H1 (cell line): ENCODE measurements at regions not wholly inside any gene's neighbourhood (a gene's known extent, or its start where the extent isn't known, plus 50 kb on each side); places are given as distances from the start of the nearest gene placed in this dataset.

Experiments
- CTCF ChIA-PET: fragments of 300-600 bp; sonication (Branson Sonifier 250); formaldehyde crosslinking; loops from one replicate; lab custom pipeline; 2021; ENCODE audit not compliant: partially characterized antibody; lab: Charles Lee
- POLR2A ChIA-PET: fragments of 300-600 bp; sonication (Branson Sonifier 250); formaldehyde crosslinking; loops from one replicate; lab custom pipeline; 2021; ENCODE audit warnings: inconsistent platforms; ENCODE audit not compliant: partially characterized antibody; lab: Charles Lee
- DNase-seq, 2 experiments: peaks; one replicate each; pipeline versions ENCODE4 v3.0.0 to v3.0.0-alpha.2; 2010 to 2022; ENCODE audit warnings: low spot score in 2 of 2, low read depth in 1 of 2, mixed read lengths in 1 of 2
- FAIRE-seq: peaks from 2 replicates; lab custom pipeline; 2011; peaks lifted over from hg19 to GRCh38; lab: Jason Lieb, UNC
- H2AFZ ChIP-seq: 2 replicates; pipeline ENCODE4 v1.8.1; 2012; ENCODE audit warnings: low read length, inconsistent platforms
- H2AK5ac ChIP-seq: 2 replicates; pipeline ENCODE4 v1.6.1; 2013; ENCODE audit warnings: low read depth, low read length
- H2BK120ac ChIP-seq: replicated peaks from 2 replicates; pipeline ENCODE3; 2013; ENCODE audit warnings: low read depth, low read length, inconsistent platforms
- H2BK12ac ChIP-seq: 2 replicates; pipeline ENCODE4 v1.6.1; 2013; ENCODE audit warnings: low read depth, low read length
- H2BK15ac ChIP-seq: 2 replicates; pipeline ENCODE4 v1.6.1; 2013; ENCODE audit warnings: low read length
- H2BK20ac ChIP-seq: 2 replicates; pipeline ENCODE4 v1.6.1; 2013; ENCODE audit warnings: low read length
- H2BK5ac ChIP-seq: 2 replicates; pipeline ENCODE4 v1.6.1; 2013; ENCODE audit warnings: low read depth, low read length
- H3K14ac ChIP-seq: 2 replicates; pipeline ENCODE4 v1.6.1; 2013; ENCODE audit warnings: inconsistent platforms; ENCODE audit not compliant: insufficient read length
- H3K18ac ChIP-seq: 2 replicates; pipeline ENCODE4 v1.6.1; 2013; ENCODE audit warnings: low read length; ENCODE audit errors: extremely low read depth
- H3K23ac ChIP-seq: 2 replicates; pipeline ENCODE4 v1.6.1; 2013; ENCODE audit warnings: inconsistent platforms; ENCODE audit not compliant: insufficient read length
- H3K23me2 ChIP-seq: 2 replicates; pipeline ENCODE4 v1.6.1; 2013; ENCODE audit warnings: low read depth, low read length
- H3K27ac ChIP-seq: 2 replicates; pipeline ENCODE4 v1.6.1; 2011; ENCODE audit warnings: low read depth, low read length, inconsistent platforms
- H3K27me3 ChIP-seq, 4 experiments: replicated peaks in 1 of 4; 1 replicate in 1 of 4; 2 replicates in 3 of 4; pipeline versions ENCODE4 v1.6.1 to v1.8.1; 2011 to 2013; ENCODE audit warnings: low read length in 3 of 4, mild to moderate bottlenecking in 3 of 4, inconsistent platforms in 2 of 4, mixed read lengths in 2 of 4, moderate library complexity in 1 of 4; ENCODE audit not compliant: control insufficient read depth in 3 of 4, insufficient read depth in 3 of 4; ENCODE audit errors: extremely low read depth in 1 of 4
- H3K36me3 ChIP-seq, 4 experiments: 2 replicates each; pipeline versions ENCODE4 v1.6.1 to v1.8.1; 2011 to 2013; ENCODE audit warnings: mild to moderate bottlenecking in 4 of 4, low read length in 3 of 4, moderate library complexity in 2 of 4, control low read depth in 1 of 4, inconsistent platforms in 1 of 4; ENCODE audit not compliant: insufficient read depth in 4 of 4, control insufficient read depth in 2 of 4
- H3K4ac ChIP-seq: replicated peaks from 2 replicates; pipeline ENCODE3; 2013; ENCODE audit warnings: low read length, low read depth, mixed read lengths, inconsistent platforms; ENCODE audit not compliant: insufficient read length
- H3K4me1 ChIP-seq, 4 experiments: replicated peaks in 1 of 4; 1 replicate in 1 of 4; 2 replicates in 3 of 4; pipeline versions ENCODE4 v1.6.1 to v1.8.1; 2011 to 2013; ENCODE audit warnings: low read length in 3 of 4, inconsistent platforms in 2 of 4, mixed read lengths in 1 of 4; ENCODE audit not compliant: insufficient read depth in 4 of 4, control insufficient read depth in 3 of 4
- H3K4me2 ChIP-seq, 2 experiments: 2 replicates each; pipeline versions ENCODE4 v1.6.1 to v1.8.1; 2011 to 2013; ENCODE audit warnings: low read depth in 2 of 2, low read length in 2 of 2, control low read depth in 1 of 2, inconsistent platforms in 1 of 2, mild to moderate bottlenecking in 1 of 2; ENCODE audit not compliant: insufficient read depth in 1 of 2
- H3K4me3 ChIP-seq, 4 experiments: fragments of 200-600, 300-600 bp in 1 of 4; sonication (generic), shearing (Covaris generic), sonication (Bioruptor Twin) in 1 of 4; 2 replicates each; pipeline versions ENCODE4 v1.5.1 to v1.8.1; 2011 to 2016; ENCODE audit warnings: low read length in 4 of 4, low read depth in 3 of 4, control low read depth in 2 of 4, inconsistent platforms in 2 of 4, mild to moderate bottlenecking in 2 of 4, mixed read lengths in 1 of 4, moderate library complexity in 1 of 4; ENCODE audit not compliant: insufficient read depth in 2 of 4; ENCODE audit errors: extremely low read depth in 1 of 4
- H3K56ac ChIP-seq: replicated peaks from 2 replicates; pipeline ENCODE3; 2013; ENCODE audit warnings: low read depth, mild to moderate bottlenecking, mixed read lengths, low read length, inconsistent platforms; ENCODE audit not compliant: insufficient read length
- H3K79me1 ChIP-seq: 2 replicates; pipeline ENCODE4 v1.6.1; 2013; ENCODE audit warnings: low read depth, low read length, control low read depth
- H3K79me2 ChIP-seq, 2 experiments: 2 replicates each; pipeline versions ENCODE4 v1.6.1 to v1.8.1; 2012 to 2013; ENCODE audit warnings: low read length in 2 of 2, mild to moderate bottlenecking in 2 of 2, inconsistent platforms in 1 of 2; ENCODE audit not compliant: insufficient read depth in 2 of 2, control insufficient read depth in 1 of 2
- H3K9ac ChIP-seq, 4 experiments: replicated peaks in 1 of 4; 1 replicate in 1 of 4; 2 replicates in 3 of 4; pipeline versions ENCODE4 v1.6.1 to v1.8.1; 2011 to 2013; ENCODE audit warnings: low read depth in 3 of 4, low read length in 3 of 4, control low read depth in 2 of 4, mild to moderate bottlenecking in 2 of 4, moderate library complexity in 2 of 4, inconsistent platforms in 1 of 4; ENCODE audit errors: extremely low read depth in 1 of 4
- H3K9me3 ChIP-seq, 2 experiments: 2 replicates each; pipeline versions ENCODE4 v1.6.1 to v1.8.1; 2012 to 2013; ENCODE audit warnings: mild to moderate bottlenecking in 2 of 2, moderate library complexity in 2 of 2, control low read depth in 1 of 2, inconsistent platforms in 1 of 2, low read depth in 1 of 2, low read length in 1 of 2, mixed read lengths in 1 of 2; ENCODE audit not compliant: insufficient read depth in 2 of 2
- H4K20me1 ChIP-seq, 2 experiments: replicated peaks in 1 of 2; 2 replicates each; pipeline versions ENCODE3 to v1.8.1; 2011 to 2013; ENCODE audit warnings: inconsistent platforms in 2 of 2, low read length in 2 of 2, mild to moderate bottlenecking in 1 of 2; ENCODE audit not compliant: insufficient read depth in 2 of 2, control insufficient read depth in 1 of 2
- H4K5ac ChIP-seq: 2 replicates; pipeline ENCODE4 v1.6.1; 2013; ENCODE audit warnings: low read length, low read depth, mixed read lengths, inconsistent platforms; ENCODE audit not compliant: insufficient read length
- H4K8ac ChIP-seq: 2 replicates; pipeline ENCODE4 v1.8.0; 2013; ENCODE audit warnings: mild to moderate bottlenecking, moderate library complexity, low read length, inconsistent platforms; ENCODE audit not compliant: insufficient read depth; ENCODE audit errors: extremely low read depth
- H4K91ac ChIP-seq: replicated peaks from 2 replicates; pipeline ENCODE3; 2013; ENCODE audit warnings: low read length, mixed read lengths, inconsistent platforms; ENCODE audit not compliant: insufficient read length
- ATF3 ChIP-seq: IDR thresholded peaks from 2 replicates; pipeline ENCODE4 v1.6.1; 2011; ENCODE audit warnings: low read depth, mild to moderate bottlenecking, low read length; ENCODE audit not compliant: insufficient read depth
- CBX8 ChIP-seq: fragments of 300-800, 300-1000 bp; sonication (generic); IDR thresholded peaks from 2 replicates; pipeline ENCODE4 v1.7.1; 2016; ENCODE audit warnings: low read depth, low read length, borderline replicate concordance
- CEBPB ChIP-seq: IDR thresholded peaks from 2 replicates; pipeline ENCODE4 v1.6.1; 2012; ENCODE audit warnings: low read depth, low read length
- EP300 ChIP-seq, 2 experiments: IDR thresholded peaks; 1 replicate in 1 of 2; 2 replicates in 1 of 2; pipeline ENCODE4 v1.6.1; 2011 to 2012; ENCODE audit warnings: low read depth in 2 of 2, low read length in 2 of 2, mild to moderate bottlenecking in 2 of 2, borderline replicate concordance in 1 of 2, inconsistent platforms in 1 of 2, moderate library complexity in 1 of 2
- KDM4A ChIP-seq: IDR thresholded peaks from one replicate; pipeline ENCODE4 v1.7.1; 2012; ENCODE audit warnings: low read depth, mild to moderate bottlenecking, moderate library complexity, low read length, inconsistent platforms; ENCODE audit not compliant: severe bottlenecking
- MAFK ChIP-seq: IDR thresholded peaks from 2 replicates; pipeline ENCODE4 v1.6.1; 2012; ENCODE audit warnings: low read depth, mild to moderate bottlenecking, improper control_type of control experiment, low read length
- RXRA ChIP-seq: IDR thresholded peaks from 2 replicates; pipeline ENCODE4 v1.6.1; 2011; ENCODE audit warnings: low read depth, mild to moderate bottlenecking, low read length, moderate library complexity; ENCODE audit not compliant: insufficient read depth
- SIRT6 ChIP-seq: IDR thresholded peaks from one replicate; pipeline ENCODE4 v1.7.1; 2012; ENCODE audit warnings: low read length, inconsistent platforms
- SP1 ChIP-seq: IDR thresholded peaks from 2 replicates; pipeline ENCODE4 v1.6.1; 2011; ENCODE audit warnings: low read depth, low read length
- SRF ChIP-seq: IDR thresholded peaks from 2 replicates; pipeline ENCODE4 v1.6.1; 2011; ENCODE audit warnings: mild to moderate bottlenecking, low read depth, low read length, moderate library complexity
- TBP ChIP-seq: IDR thresholded peaks from 2 replicates; pipeline ENCODE4 v1.6.1; 2011; ENCODE audit warnings: low read depth, low read length, improper control_type of control experiment
- WGBS, 2 experiments: shearing (Covaris generic) in 1 of 2; methylation state at CpG; one replicate each; pipeline versions ENCODE4 v1.1.6 to v1.1.7; 2013 to 2015; ENCODE audit warnings: low lambda C conversion rate in 2 of 2, mixed read lengths in 2 of 2, inconsistent platforms in 1 of 2, low coverage in 1 of 2, missing lambda C conversion rate in 1 of 2; ENCODE audit not compliant: insufficient replicate concordance in 2 of 2, insufficient coverage in 1 of 2, insufficient read length in 1 of 2; ENCODE audit errors: extremely low coverage in 1 of 2, missing lambda C conversion rate in 1 of 2; 5-methylcytosine and 5-hydroxymethylcytosine counted together
- TF ChIP-seq, protein P1 (sequence below), 3 experiments: IDR thresholded peaks; 1 replicate in 2 of 3; 2 replicates in 1 of 3; pipeline versions ENCODE4 v1.5.1 to v1.6.1; 2011; ENCODE audit warnings: low read length in 3 of 3, mild to moderate bottlenecking in 3 of 3, inconsistent platforms in 2 of 3, low read depth in 1 of 3, moderate library complexity in 1 of 3; ENCODE audit not compliant: insufficient read depth in 1 of 3; ENCODE audit errors: control extremely low read depth in 1 of 3

GRCh38 chr2:83376731-83377130, 1082.3 kb downstream of the SUCLG1 start:
- POLR2A ChIA-PET: no interaction called here
- Histone ChIP-seq H2AK5ac (no peak overlapping the region), H3K27ac (no peak overlapping the region), H2BK5ac (no peak overlapping the region), H2BK20ac (no peak overlapping the region), H3K4ac (no peak overlapping the region), H3K23me2 (no peaks in the 10 kb centered on the region), H3K79me1 (no peaks in the 10 kb centered on the region), H3K18ac (no peak overlapping the region), H2BK12ac (no peak overlapping the region), H3K23ac (no peak overlapping the region), H3K56ac (no peak overlapping the region), H3K14ac (no peak overlapping the region), H4K91ac (no peak overlapping the region), H3K4me3 (no peak overlapping the region), H3K79me2 (no peaks in the 10 kb centered on the region), H3K36me3 (peaks cover 0 to 6% (median 0%) of the 10 kb centered on the region in 4 experiments; a peak in 1 of 8 replicates), H2BK120ac (no peak overlapping the region), H3K4me1 (no peaks in the 10 kb centered on the region), H4K5ac (no peak overlapping the region), H3K4me2 (no peak overlapping the region), H3K27me3 (no peaks in the 10 kb centered on the region), H2AFZ (no peak overlapping the region), H3K9ac (no peak overlapping the region), H2BK15ac (no peak overlapping the region), H4K20me1 (no peaks in the 10 kb centered on the region), H4K8ac (no peak overlapping the region), H3K9me3 (peaks cover 9 to 11% of the 10 kb centered on the region in 2 experiments)
- DNase-seq: no peak
- CTCF ChIA-PET: no interaction called here
- no peak for FAIRE-seq
- WGBS, 2 experiments: 95% methylated on average over 2 of the region's 2 CpGs; no CpG with 5 or more reads in 1 of the 2 experiments
- no peak for TF ChIP-seq SRF
- TF ChIP-seq SP1: no peak
- TF ChIP-seq EP300 (IDR thresholded peaks at IDR 0.05; ENCODE audit: borderline replicate concordance in 1 of 2, low read depth in 2 of 2, low read length in 2 of 2): no peak
- no peak for TF ChIP-seq RXRA
- no peak for TF ChIP-seq CEBPB
- no peak for TF ChIP-seq KDM4A
- no peak for TF ChIP-seq CBX8
- TF ChIP-seq TBP: no peak
- no peak for TF ChIP-seq SIRT6
- TF ChIP-seq, protein P1, sequence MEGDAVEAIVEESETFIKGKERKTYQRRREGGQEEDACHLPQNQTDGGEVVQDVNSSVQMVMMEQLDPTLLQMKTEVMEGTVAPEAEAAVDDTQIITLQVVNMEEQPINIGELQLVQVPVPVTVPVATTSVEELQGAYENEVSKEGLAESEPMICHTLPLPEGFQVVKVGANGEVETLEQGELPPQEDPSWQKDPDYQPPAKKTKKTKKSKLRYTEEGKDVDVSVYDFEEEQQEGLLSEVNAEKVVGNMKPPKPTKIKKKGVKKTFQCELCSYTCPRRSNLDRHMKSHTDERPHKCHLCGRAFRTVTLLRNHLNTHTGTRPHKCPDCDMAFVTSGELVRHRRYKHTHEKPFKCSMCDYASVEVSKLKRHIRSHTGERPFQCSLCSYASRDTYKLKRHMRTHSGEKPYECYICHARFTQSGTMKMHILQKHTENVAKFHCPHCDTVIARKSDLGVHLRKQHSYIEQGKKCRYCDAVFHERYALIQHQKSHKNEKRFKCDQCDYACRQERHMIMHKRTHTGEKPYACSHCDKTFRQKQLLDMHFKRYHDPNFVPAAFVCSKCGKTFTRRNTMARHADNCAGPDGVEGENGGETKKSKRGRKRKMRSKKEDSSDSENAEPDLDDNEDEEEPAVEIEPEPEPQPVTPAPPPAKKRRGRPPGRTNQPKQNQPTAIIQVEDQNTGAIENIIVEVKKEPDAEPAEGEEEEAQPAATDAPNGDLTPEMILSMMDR (IDR thresholded peaks at IDR 0.05; ENCODE audit: control extremely low read depth in 1 of 3, insufficient read depth in 1 of 3, low read depth in 1 of 3, low read length in 3 of 3): no peak
- no peak for TF ChIP-seq MAFK
- TF ChIP-seq ATF3: no peak
